Loucy (cell line): ENCODE measurements at regions not wholly inside any gene's neighbourhood (a gene's known extent, or its start where the extent isn't known, plus 50 kb on each side); places are given as distances from the start of the nearest gene placed in this dataset.

Experiments
- CTCF ChIP-seq: fragments of 200-600 bp; sonication (generic); conservative IDR thresholded peaks from 2 replicates; pipeline ENCODE4 v1.5.1; 2014; ENCODE audit warnings: mild to moderate bottlenecking, antibody characterized with exemption, low read length
- EZH2phosphoT487 ChIP-seq: fragments of 200-600 bp; IDR thresholded peaks from 2 replicates; pipeline ENCODE4 v1.6.1; 2018; ENCODE audit warnings: antibody characterized with exemption, mild to moderate bottlenecking, moderate library complexity, borderline replicate concordance

- no peak for TF ChIP-seq CTCF
- TF ChIP-seq EZH2phosphoT487: no peak
Measured at GRCh38 chr3:13148561-13149329, 75.5 kb upstream of the IQSEC1 start.
